BJ (cell line): ENCODE measurements at regions not wholly inside any gene's neighbourhood (a gene's known extent, or its start where the extent isn't known, plus 50 kb on each side); places are given as distances from the start of the nearest gene placed in this dataset.

Experiments used
- CTCF ChIA-PET: fragments of 350-600 bp; formaldehyde crosslinking; extraction: SDS; loops from one replicate; lab custom pipeline; 2021; ENCODE audit warnings: antibody characterized with exemption, inconsistent platforms; lab: Yijun Ruan, JAX
- POLR2A ChIA-PET: fragments of 300-600 bp; sonication (Branson Sonifier 250); formaldehyde crosslinking; extraction: SDS; loops from one replicate; lab custom pipeline; 2021; ENCODE audit warnings: antibody characterized with exemption; lab: Charles Lee
- DNase-seq: peaks from one replicate; pipeline ENCODE4 v3.0.0-alpha.2; 2011; ENCODE audit warnings: low read depth
- H3K27me3 ChIP-seq: 2 replicates; pipeline ENCODE4 v1.6.0; 2011; ENCODE audit warnings: low read length; ENCODE audit not compliant: control insufficient read depth, insufficient read depth
- H3K36me3 ChIP-seq: 2 replicates; pipeline ENCODE4 v1.5.1; 2011; ENCODE audit warnings: low read length; ENCODE audit not compliant: control insufficient read depth, insufficient read depth
- H3K4me3 ChIP-seq: 2 replicates; pipeline ENCODE4 v1.5.1; 2011; ENCODE audit warnings: low read depth, mild to moderate bottlenecking, control low read depth, low read length
- CTCF ChIP-seq: IDR thresholded peaks from 2 replicates; pipeline ENCODE4 v1.5.1; 2011; ENCODE audit warnings: low read depth, mild to moderate bottlenecking, control low read depth, inconsistent platforms, low read length, moderate library complexity; ENCODE audit not compliant: insufficient read depth

GRCh38 chr1:218705911-218706893 is 361.1 kb downstream of the TGFB2 start:
- H3K27me3 ChIP-seq, result no peaks in the 10 kb centered on the region
- no peak overlapping the region for H3K4me3 ChIP-seq
- TF ChIP-seq CTCF, result no peak
- peak; percentile 95 for DNase-seq
- ChIA-PET CTCF (interaction anchor here (1.4 kb wide), 1 partner anchor 345 kb away, joined by 3 read pairs; no protein-coding TSS in a partner anchor), POLR2A (interaction anchor here (0.8 kb wide), 1 partner anchor 11 kb away, joined by 3 read pairs; no protein-coding TSS in a partner anchor)
- H3K36me3 ChIP-seq, result no peaks in the 10 kb centered on the region

GRCh38 chr1:218711001-218711400 is 365.9 kb downstream of the TGFB2 start:
- no peak for TF ChIP-seq CTCF
- Histone ChIP-seq H3K36me3 (no peaks in the 10 kb centered on the region), H3K27me3 (no peaks in the 10 kb centered on the region), H3K4me3 (no peak overlapping the region)
- DNase-seq, result no peak
- ChIA-PET POLR2A (no interaction called here), CTCF (no interaction called here)

GRCh38 chr1:218711884-218712674 is 366.9 kb downstream of the TGFB2 start:
- H3K36me3 ChIP-seq, result no peaks in the 10 kb centered on the region
- ChIA-PET POLR2A (no interaction called here), CTCF (no interaction called here)
- TF ChIP-seq CTCF, result no peak
- no peak for DNase-seq
- no peaks in the 10 kb centered on the region for H3K27me3 ChIP-seq
- no peak overlapping the region for H3K4me3 ChIP-seq

DNA sequence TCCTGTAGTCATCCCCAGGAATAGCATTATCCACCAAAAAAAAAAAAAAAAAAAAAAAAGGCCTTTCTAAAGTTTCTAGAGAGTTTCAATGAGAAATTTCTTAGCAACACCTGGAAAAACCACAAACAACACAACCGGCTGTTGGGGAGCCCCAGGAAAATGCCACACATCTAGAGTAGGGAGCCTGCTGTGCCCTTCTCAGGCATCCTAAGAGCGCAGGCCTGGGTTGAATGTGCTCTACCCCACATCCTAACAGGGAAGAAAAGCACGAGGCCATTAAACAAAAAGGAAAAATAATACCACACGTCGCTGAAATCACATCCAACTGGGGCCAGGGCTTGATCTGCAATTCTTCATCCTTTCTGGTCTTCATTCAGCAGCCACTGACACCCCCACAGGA is 367.5 kb downstream of the TGFB2 start:
- H3K4me3 ChIP-seq, result no peak overlapping the region
- no peaks in the 10 kb centered on the region for H3K27me3 ChIP-seq
- CTCF ChIA-PET, result no interaction called here
- POLR2A ChIA-PET, result no interaction called here
- H3K36me3 ChIP-seq, result no peaks in the 10 kb centered on the region
- no peak for DNase-seq
- TF ChIP-seq CTCF, result no peak
